NCI-H1436 (cell line): ENCODE measurements at regions not wholly inside any gene's neighbourhood (a gene's known extent, or its start where the extent isn't known, plus 50 kb on each side); places are given as distances from the start of the nearest gene placed in this dataset.

Experiments
- DNase-seq: peaks from one replicate; lab custom pipeline; 2025; lab: John Stamatoyannopoulos, UW

GRCh38 chr4:14096396-14096965 is 469.0 kb upstream of the BOD1L1 start:
- no peak for DNase-seq

DNA sequence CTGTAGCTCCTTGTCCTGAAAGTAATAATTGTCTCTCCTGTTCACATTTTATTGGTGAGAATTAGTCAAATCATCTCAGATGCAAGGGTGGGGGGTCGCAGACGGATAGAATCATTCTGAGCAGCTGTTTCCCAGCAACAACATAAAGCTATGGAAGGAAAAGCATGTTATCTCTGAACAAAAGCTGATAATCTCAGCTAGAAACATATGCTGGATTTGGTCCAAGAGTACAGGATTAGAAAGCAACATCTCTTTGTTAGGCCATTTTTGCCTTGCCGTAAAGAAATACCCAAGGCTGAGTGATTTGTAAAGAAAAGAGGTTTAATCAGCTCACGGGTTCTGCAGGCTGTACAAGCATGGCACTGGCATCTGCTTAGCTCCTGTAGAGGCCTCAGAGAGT is 472.8 kb upstream of the BOD1L1 start:
- no peak for DNase-seq

GRCh38 chr4:14110407-14110806 is 482.9 kb upstream of the BOD1L1 start:
- no peak for DNase-seq

DNA sequence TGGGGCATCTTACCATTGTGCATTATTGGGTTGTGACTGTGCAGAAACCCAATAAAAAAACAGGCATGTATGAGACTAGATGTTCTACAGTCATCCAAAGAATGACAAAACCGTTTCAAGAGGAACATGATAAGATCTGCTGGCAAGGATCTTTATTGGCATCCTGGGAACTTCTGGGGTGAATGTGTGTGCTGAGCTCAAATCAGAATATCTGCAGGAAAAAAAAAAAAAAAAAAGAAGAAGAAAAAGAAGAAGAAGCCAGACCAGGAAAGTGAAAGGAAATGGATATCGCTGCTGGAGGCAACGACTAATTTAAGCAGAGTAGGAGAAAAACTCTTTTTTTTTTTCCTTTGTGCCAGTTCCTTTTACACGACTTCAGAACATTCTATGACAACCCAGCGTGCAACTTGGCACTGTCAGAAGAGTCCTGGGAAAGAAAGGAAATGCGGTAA is 484.2 kb upstream of the BOD1L1 start:
- no peak for DNase-seq

DNA sequence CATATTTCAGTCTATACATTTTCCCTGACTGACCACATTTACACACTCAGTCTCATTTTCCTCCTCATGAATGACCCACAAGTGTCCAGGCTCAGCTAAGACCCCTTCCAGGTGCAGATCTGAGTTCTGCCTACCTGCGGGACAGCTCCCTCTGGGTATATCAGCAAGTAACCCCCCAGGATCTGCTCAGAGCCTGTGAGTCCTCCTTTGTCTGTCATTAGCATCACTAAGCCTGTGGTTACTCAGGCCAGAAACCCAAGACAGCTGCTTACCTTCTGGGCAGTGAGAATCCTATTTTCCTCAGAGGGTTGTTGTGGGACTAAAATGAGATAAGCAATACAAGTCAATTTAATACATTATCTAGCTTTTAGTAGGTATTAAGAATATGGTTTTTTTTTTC is 487.6 kb upstream of the BOD1L1 start:
- DNase-seq = no peak

DNA sequence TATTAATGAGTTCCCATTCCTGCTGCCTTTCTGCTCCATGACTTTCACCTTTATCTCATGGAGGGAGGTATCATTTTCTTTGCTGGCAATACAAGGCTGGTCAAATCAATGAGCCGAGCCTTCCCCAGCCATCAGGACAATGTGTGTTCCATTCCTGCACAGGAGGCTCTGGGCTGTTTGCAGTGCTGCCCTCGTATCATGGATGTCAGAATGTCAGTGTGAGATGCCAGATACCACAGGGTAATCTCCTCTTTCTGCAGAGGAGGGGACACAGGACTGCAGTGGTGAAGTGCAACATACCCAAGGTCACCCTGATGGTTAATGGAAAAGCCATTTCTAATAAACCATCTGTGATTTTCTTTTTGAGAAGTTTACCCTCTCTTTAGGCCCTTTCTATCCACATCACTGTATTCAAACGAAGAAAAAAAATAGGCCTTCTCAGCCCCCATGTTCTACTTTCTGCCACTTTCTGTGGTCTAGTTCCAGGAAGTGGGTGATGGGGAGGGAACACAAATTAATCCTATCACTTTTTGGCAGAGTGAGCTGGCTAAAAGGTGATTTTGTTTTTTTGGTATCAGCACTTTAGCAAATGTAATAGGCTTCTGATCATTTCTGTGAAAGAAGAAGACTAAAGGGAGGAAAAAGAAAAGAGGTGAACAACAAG is 490.2 kb upstream of the BOD1L1 start:
- DNase-seq = no peak

DNA sequence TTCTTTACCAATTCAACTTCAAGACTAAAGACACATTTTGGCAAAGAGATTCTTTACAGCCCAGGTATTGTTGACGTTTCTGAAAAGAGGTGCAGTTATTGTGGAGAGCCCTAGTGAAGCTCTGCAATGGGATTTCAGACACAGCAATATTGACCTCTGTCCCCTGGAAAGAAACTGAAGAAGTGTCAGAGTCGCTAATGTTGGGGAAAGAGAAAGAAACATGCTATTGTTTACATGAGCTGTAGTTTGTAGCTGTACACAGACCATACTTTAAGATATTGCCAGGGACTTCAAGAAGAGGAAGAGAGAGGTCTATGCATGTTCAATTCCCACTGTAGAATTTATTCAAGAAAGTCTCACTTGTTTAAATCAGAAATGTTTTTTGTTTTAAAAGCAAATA is 497.3 kb upstream of the BOD1L1 start:
- no peak for DNase-seq

GRCh38 chr4:14125375-14126129 is 498.0 kb upstream of the BOD1L1 start:
- DNase-seq = no peak

DNA sequence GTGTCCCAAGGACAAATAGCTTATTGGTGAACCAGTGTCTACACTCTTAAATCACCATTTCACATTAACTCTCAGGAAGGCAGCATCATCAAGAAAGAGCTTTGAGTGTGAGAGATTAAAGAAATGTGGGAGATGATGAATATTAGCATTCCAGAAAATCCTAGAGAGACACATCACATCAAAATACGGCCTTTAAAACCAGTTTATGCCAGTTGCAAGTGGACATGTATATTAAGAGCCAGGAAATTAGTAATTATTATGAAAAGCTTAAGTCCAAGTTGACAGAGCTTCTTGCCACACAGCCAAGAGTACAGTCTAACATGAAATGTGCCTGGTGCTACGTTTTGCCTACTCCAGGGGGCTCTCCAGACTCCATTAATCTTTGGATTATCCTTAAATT is 503.0 kb upstream of the BOD1L1 start:
- no peak for DNase-seq

- DNase-seq = no peak
These were observed 503.8 kb upstream of the BOD1L1 start for GRCh38 chr4:14131335-14131734.

- DNase-seq = no peak
These were observed 504.8 kb upstream of the BOD1L1 start for GRCh38 chr4:14132301-14132700.

DNA sequence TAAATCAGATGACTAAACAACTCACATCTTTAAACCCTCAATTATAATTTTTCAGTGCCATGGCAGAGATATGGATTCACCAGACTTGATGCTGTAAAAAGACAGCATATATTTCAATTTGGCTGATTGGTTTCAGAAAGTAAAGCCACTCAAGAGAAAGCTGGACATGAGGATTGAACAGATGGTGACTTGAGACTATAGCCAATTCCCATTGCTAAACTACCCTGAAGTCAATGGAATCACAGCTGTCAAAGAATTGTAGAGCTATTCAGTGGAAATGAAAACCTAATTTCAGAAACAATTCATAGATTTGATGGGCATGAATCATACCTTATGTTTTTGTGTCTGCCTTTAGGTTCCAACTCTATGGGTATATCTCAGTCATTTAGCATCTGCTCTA is 510.6 kb upstream of the BOD1L1 start:
- no peak for DNase-seq

DNA sequence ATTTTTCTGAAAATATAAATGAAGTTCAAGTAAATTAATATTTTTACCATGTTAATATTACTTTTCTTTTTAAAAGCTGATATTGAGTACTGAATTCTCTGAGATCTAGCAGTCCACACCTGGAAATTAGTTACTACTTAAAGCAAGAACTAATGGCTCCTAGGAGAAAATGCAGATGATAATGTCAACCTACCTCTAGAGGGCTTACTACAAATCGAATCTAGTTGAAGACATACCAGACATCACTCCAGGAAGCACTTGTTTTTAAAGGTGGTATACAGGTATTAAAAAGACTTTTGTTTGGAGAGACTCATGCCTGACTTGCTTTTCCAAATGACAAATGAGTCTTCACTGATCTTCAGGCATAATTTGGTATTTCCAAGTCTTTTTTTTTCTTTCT is 516.4 kb upstream of the BOD1L1 start:
- no peak for DNase-seq

DNA sequence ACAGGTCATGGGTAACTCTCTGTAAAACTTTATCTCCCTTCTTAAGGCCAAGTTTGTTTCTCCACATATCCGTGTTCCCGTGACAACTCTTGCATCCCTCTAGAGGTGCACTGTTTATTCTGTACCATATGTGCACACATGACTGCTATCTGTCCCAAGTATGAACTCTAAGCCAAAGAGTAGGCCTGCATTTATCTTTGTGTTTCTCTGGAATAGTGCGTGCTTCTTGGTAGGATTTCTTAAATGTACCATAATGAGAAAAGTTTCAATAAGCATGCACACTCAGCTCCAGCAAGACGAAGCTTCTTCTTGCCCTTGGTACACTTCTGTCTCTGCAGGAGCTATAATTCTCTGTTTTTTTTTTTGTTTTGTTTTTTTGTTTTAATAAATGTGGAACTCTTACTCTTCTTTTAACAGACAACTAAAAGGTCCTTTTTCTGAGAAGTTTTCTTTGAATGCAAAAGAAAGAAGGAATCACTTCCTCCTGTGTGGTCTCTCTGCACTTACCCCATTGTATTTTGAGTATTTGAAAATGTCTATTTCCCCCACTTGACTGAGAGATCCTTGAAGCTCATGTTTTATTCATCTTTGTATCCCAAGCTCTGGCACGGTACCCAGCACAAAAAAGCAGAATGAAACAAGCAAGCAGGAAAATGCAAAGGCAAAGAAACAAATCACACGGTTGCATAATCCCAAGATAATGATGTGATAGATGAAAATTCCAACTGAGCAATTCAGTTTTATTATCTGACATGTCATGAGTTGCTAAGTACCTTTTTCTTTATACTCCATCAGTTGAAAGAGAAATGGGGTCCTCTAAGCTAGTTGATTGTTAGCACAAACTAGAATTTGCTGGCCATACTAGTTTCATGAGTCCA is 521.9 kb upstream of the BOD1L1 start:
- DNase-seq = no peak

GRCh38 chr4:14151101-14151500 is 523.6 kb upstream of the BOD1L1 start:
- DNase-seq = no peak

DNA sequence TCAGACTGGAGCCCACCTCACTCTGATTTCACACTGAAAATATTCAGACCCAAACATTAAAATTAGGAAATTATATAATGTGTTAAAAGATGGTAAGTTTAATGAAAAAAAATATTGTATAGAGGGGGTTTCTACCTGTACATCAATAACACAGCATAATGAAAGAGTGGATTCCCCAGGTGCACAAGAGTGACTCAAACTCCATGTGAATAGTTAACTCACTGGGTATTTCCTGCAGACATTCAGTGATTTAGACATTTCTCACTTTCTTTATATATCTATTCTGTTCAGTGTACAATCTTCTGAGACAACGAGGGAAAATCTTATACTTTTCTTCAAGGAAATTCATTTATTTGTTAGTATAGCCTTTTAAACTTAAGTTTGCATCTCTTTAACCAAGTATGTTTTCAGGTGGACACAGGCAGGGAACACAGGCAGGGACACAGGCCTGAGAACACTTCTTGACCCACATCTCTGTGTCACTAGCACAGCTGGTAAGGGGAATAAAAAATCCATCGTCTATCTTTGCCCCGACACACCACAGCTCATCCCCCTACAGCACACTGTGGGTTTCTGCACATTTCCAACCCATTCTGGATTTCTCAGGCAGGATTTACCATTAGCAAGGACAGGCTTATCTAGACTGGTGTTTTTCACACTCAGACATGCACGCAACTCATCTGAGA is 525.5 kb upstream of the BOD1L1 start:
- DNase-seq = no peak

DNA sequence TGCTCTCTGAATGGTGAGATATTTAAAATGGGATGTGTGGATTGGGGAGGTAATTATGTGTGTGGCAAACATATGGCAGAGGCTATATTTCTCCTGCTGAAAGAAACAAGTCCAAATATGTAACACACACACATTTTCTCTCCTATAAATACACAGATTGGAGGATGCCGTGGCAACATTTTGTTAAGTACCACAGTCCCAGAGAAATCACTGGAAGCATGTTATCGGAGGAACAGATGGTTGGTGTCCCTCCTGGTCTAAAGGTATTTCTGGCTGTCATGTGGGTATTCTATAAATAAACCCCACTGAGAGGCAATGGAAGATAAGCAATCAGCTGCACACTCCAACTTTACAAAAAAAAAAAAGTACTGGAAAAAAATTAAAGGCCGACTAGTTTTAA is 528.3 kb upstream of the BOD1L1 start:
- no peak for DNase-seq

DNA sequence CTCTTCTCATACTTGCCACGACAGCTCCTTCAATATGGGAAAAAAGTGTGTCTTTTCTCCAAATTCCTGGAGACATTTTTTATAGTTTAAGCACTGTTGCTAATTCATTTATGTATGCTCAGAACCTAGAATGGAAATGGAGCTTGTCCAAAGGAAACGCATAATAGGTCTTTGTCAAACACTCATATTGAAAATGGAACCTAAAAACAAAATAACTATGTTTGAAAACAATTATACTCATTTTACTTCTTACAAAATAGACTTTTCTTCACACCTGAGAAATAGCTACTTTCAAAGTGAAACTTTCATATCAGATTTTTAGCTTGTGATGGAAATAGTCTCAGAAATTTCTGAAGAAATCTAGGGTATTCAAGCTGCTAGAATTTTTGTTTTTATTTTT is 529.7 kb upstream of the BOD1L1 start:
- no peak for DNase-seq

DNA sequence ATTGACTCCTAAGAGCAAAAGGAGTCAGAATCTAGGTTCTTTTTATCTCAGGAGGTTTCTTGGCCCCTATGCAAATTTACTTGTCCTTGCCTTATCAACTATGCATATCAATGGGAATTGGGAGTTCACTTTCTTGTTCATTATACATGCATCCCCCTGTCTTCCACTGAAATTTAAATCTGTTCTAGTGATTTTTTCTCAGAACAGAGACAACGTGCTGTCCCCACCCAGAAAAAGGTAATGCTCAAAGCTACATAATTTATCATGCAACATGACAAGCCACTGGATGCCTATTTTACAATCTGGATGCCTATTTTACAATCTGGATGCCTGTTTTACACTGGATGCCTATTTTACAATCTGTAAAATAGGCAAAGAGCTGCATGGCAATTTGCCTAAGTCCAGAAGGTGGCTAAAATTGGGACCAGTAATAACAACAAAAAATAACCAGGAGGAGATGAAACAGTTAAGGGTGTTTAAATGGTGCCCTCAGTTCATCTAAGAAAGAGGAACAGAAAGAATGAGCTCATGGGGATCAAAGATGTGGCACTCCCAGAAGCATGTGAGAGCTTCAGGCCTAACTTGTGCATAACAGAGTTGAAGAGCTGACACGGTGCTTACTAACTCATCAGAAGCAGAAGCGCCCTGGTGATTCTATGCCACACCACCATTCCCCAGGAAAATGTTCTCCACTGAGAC is 537.8 kb upstream of the BOD1L1 start:
- no peak for DNase-seq

DNA sequence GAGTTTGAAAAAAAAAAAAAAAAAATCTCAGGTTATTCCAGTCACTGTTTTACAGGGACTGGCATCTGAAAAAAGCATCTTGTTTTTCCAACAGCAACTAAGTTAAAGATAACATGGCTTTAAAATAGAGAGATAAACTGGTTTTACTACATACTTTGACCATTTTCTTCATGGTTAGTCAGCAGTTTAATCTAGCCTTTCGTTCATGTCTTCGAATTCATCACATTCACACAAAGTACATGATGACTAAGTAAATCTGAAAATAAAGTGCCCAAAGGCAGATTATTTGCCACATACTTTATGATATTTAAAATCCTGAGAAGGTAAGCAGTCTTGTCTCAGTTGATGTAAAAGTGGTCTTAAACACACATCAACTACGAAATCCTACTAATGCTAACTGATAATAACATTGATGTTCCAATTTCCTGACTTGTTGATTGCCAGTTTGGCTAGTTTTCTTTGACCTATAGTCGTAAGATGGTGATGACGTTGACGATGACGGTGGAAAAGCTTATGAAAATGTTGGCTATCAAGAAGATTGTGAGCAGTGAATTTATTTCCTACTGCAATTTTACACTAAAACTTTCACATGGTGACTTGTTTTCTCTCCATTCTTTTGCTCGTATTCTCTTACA is 540.5 kb upstream of the BOD1L1 start:
- no peak for DNase-seq

- DNase-seq = no peak
These were observed 541.4 kb upstream of the BOD1L1 start for GRCh38 chr4:14168919-14169318.
